ENCODE measurements at regions not wholly inside any gene's neighbourhood (a gene's known extent, or its start where the extent isn't known, plus 50 kb on each side); places are given as distances from the start of the nearest gene placed in this dataset.

GRCh38 chr4:81988178-81988577, 385.6 kb downstream of the HNRNPD start:
- TF ChIP-seq EZH2 (IDR thresholded peaks at IDR 0.05; ENCODE audit: borderline replicate concordance, low read length) (no peak), CTCF (IDR thresholded peaks at IDR 0.05; ENCODE audit: low read length) (no peak)

Data from OCI-LY1 (cell line).